DMS53 (cell line): ENCODE measurements at regions not wholly inside any gene's neighbourhood (a gene's known extent, or its start where the extent isn't known, plus 50 kb on each side); places are given as distances from the start of the nearest gene placed in this dataset.
"Not testable (repeated sequence)": the region's sequence is repeated elsewhere in the genome, so short reads cannot be mapped to it uniquely, and the experiment has no call there.

Source experiments
- DNase-seq: peaks from one replicate; lab custom pipeline; 2025; lab: John Stamatoyannopoulos, UW

GRCh38 chr1:37317870-37318467 is 156.4 kb upstream of the ZC3H12A start:
- DNase-seq = no peak

GRCh38 chr1:37318490-37318889 is 155.9 kb upstream of the ZC3H12A start:
- DNase-seq = no peak

DNA sequence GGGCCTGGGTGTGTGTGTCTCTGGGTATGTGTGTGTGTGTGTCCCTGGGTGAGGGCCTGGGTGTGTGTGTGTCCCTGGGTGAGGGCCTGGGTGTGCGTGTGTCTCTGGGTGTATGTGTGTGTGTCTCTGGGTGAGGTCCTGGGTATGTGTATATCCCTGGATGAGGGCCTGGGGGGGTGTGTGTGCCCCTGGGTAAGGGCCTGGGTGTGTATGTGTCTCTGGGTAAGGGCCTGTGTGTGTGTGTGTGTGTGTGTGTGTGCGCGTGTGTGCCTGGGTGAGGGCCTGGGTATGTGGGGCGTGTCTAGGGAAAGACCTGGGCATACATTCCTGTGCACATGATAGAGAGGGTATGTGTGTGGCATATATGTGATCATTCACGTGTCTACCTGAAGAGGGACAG is 155.1 kb upstream of the ZC3H12A start:
- DNase-seq = no peak

DNA sequence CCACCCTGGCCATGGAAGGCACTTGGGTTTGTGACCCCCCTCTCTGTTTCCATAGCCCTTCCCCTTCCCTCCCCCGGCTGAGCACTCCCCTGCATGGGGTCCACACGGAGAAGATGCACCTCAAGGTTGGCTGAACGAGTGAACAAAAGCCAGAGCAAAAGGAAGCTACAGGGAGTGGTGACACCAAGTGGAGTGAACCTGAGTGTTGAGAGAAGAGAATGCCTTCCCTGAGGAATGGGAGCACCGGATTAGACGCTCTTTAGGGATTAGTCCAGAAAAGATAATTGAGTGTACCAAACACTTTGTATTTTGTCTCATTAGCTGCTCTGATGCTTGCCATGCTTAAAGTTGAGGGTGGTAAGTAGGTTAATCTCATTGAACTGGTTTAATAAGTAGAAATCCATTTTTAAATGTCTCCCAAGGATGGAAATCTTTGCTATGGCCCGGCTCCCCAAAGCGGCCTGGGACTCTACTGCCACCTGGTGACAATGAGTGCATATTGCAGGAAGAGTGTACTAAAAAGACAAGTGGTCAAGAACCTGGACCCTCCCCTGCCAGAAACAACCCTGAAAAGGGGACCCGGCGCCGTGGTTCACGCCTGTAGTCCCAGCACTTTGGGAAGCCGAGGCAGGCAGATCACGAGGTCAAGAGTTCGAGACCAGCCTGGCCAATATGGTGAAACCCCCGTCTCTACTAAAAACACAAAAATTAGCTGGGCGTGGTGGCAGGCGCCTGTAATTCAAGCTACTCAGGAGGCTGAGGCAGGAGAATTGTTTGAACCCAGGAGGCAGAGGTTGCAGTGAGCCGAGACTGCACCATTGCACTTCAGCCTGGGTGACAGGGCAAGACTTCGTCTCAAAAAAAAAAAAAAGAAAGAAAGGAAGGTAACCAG is 150.6 kb upstream of the ZC3H12A start:
- DNase-seq = peak; percentile 32

- no peak for DNase-seq
These were observed 149.4 kb upstream of the ZC3H12A start for GRCh38 chr1:37325010-37325409.

- DNase-seq = no peak
These were observed 148.6 kb upstream of the ZC3H12A start for GRCh38 chr1:37325509-37326437.

DNA sequence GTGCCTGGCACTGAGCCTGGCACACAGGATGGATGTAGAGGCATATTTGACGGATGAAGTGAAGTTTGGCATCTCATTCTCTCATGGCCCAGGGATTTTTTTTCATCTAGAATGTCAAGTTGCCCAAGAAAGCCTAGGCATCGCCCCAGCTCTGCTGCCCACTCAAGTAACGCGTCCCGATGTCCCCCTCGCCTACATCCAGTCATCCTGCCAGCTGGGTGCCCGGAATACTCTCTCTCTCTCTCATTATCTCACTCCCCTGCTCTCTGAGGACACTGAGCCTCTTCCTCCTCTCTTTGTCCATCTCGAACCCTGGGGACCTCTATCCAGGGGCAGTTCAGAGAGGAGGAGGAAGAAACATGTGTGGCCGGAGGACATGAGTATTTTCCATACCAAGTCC is 142.3 kb upstream of the ZC3H12A start:
- DNase-seq = no peak

- peak; percentile 33 for DNase-seq
These were observed 135.7 kb upstream of the ZC3H12A start for GRCh38 chr1:37338658-37339057.

DNA sequence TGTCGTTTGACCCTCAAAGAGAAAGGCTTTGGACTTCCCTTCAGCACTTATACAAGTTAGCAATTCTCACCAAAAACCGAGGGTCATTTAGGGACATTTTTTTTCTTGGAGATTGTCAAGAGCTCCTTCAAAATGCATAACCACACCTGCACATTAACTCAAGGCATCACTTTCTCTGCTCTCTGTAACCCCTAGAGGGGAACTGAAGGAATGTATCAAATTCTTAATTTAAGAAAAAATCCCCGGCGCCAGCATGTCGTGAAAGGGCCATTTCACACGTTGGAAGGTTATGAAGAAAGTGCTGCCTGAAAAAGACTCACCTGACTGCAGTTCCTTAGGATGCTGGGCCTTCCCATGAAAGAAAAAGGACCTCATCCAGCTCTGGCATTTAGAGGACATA is 131.6 kb upstream of the ZC3H12A start:
- no peak for DNase-seq

- no peak for DNase-seq
These were observed 127.2 kb upstream of the ZC3H12A start for GRCh38 chr1:37347104-37347649.

DNA sequence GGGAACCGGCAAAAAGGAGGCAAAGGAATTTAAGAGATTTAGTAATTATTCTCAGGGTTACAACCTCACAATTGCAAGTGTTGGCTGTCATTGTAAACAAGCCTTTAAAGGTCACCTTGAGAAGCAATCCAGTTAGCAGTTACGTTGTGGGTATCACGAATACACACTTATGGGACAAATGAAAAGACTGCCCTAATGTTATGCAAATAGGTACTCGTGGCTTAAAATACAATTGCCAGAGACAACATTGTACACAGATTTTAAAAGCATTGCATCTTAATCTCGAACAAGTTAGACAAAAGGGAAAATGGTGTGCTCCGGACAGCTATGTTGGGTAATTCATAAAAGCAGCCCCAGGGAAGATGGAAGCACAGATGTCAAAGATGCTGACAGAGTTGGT is 120.5 kb upstream of the ZC3H12A start:
- DNase-seq = no peak

DNA sequence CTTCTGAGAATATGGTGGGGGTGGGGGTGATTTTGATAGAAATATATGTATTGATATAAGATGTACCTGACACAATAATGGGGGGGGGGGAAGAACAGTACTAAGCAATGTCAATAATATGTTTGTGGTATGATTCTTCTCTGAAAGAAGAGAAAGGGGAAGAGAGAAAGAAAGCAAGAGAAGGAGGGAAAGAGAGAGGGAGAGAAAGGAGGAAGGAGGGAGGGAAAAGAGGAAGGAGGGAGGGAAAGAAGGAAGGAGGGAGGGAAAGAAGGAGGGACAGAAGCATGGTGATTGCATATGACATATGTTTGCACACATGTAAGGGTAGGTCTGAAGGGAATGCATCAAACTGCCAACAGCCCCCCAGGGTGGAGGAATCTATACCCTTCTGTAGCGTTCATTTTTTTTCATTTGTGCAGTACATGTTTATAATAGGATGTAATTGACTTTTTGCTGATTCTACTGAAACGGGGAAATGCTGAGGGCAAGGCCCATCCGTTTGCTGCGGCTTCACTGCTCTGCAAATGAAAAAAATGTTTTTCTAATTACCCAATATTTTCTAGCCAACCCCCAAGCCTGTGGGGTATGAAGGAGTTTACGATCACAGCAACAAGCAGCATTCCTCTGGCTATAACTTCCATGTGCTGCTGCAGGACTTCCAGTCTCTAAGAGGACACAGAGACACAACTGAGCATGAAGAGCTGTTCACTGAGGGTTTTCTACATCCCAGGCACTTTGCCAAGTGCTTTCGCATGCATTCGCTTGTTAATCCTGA is 119.3 kb upstream of the ZC3H12A start:
- DNase-seq = no peak

DNA sequence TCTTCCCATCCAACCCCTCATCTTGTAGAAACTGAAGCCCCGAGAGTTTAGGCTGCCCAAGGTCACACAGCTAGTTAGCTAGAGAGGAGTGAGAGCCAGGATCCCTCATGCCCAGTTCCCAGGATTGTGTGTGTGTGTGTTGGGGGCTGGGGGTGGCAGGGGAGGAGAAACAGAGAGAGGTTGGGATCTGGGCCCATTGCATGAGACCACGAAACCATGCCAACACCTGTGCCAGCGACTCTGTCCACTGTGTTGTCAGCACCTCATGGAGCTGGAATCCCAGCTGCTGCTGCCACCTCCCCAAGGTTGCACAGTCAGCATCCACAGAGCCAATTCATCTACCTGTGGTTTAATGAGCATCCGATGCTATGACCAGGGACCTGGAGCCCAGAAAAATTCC is 115.4 kb upstream of the ZC3H12A start:
- no peak for DNase-seq

GRCh38 chr1:37360011-37360410 is 114.4 kb upstream of the ZC3H12A start:
- DNase-seq = no peak

DNA sequence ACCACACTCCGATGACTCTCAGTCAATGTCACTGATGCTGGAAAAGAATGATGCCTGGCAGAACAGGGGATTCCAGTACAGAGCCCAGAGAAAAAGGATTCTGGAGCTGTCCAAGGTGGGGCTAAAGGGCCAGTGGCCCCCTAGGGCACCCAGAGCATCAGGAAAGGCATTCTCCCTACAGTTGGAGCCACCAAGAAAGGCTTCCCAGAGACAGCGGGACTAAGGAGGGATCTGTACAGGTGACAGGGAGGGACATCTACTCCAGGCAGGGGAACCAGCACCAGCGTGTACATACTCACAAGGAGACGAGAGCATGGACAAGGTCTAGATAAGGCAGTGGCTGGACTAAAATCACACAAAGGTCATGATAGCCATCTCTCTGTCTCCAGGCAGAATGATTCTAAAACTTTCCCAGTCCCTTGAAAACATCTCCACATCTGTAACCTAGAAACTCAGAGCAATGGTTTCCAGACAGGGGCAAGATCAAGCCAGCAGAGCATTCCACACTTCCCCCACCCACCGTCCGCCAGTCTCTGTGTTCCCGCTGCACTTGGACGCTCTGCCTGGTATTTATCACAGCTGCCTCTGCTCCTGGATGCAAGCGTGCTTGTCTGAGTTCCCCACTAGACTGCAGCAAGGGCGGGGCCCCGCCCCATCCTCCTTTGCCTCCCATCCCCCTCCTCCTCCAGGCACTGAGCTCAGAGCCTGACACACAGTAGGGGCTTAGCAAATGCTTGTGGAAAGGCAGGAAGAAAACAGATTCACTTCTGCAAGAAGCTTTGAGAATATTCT is 111.6 kb upstream of the ZC3H12A start:
- no peak for DNase-seq

DNA sequence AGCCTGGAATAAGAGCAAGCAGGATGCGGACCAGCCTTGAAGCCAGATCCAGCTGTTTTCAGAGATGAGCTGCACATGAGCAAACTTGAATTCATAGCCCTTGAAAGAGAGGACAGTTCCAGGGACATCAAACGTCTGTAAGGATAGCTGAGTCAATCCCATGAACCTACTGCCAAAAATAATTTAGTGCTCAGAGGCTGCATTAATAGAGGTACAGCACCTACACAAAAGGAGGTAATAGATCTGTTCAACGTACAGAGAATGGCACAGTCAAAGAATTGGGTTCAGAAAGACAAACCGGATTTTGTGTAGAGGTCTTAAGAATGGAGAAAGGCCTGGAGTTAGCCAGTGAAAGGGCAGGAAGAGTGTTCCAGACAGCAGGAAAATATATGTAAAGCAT is 110.8 kb upstream of the ZC3H12A start:
- DNase-seq = no peak

GRCh38 chr1:37368665-37369315 is 105.6 kb upstream of the ZC3H12A start:
- DNase-seq = not testable (repeated sequence)

GRCh38 chr1:37372302-37372701 is 102.1 kb upstream of the ZC3H12A start:
- DNase-seq = no peak

- DNase-seq = no peak
These were observed 101.7 kb upstream of the ZC3H12A start for GRCh38 chr1:37372711-37373110.

- no peak for DNase-seq
These were observed 101.0 kb upstream of the ZC3H12A start for GRCh38 chr1:37373413-37373812.
